Mucosa of rectum (tissue), 2 donors: ENCODE measurements at regions not wholly inside any gene's neighbourhood (a gene's known extent, or its start where the extent isn't known, plus 50 kb on each side); places are given as distances from the start of the nearest gene placed in this dataset.
"Not testable (repeated sequence)": the region's sequence is repeated elsewhere in the genome, so short reads cannot be mapped to it uniquely, and the experiment has no call there.

Experiments used
- H3K27ac ChIP-seq, 2 donors: one replicate each; pipeline ENCODE4 v1.7.0; 2013; ENCODE audit warnings: inconsistent platforms in 2 of 2, low read depth in 2 of 2, low read length in 2 of 2
- H3K27me3 ChIP-seq, 2 donors: one replicate each; pipeline ENCODE4 v1.7.0; 2013; ENCODE audit warnings: low read length in 2 of 2; ENCODE audit not compliant: control insufficient read depth in 2 of 2, insufficient read depth in 2 of 2
- H3K36me3 ChIP-seq, 2 donors: one replicate each; pipeline ENCODE4 v1.7.0; 2013; ENCODE audit warnings: low read length in 2 of 2; ENCODE audit not compliant: control insufficient read depth in 2 of 2, insufficient read depth in 2 of 2
- H3K4me1 ChIP-seq, 2 donors: one replicate each; pipeline ENCODE4 v1.7.0; 2013; ENCODE audit warnings: low read length in 2 of 2, mild to moderate bottlenecking in 1 of 2; ENCODE audit not compliant: control insufficient read depth in 2 of 2, insufficient read depth in 2 of 2
- H3K4me3 ChIP-seq, 2 donors: one replicate each; pipeline ENCODE4 v1.7.0; 2013; ENCODE audit warnings: low read length in 2 of 2
- H3K9ac ChIP-seq, 2 donors: one replicate each; pipeline ENCODE4 v1.7.0; 2013; ENCODE audit warnings: low read length in 2 of 2, low read depth in 1 of 2, mild to moderate bottlenecking in 1 of 2
- H3K9me3 ChIP-seq, 2 donors: one replicate each; pipeline ENCODE4 v1.7.0; 2013; ENCODE audit warnings: low read length in 2 of 2; ENCODE audit not compliant: control insufficient read depth in 2 of 2
- donor health status: healthy.
- donor health status: Normal muscosa, but diverticular disease.

DNA sequence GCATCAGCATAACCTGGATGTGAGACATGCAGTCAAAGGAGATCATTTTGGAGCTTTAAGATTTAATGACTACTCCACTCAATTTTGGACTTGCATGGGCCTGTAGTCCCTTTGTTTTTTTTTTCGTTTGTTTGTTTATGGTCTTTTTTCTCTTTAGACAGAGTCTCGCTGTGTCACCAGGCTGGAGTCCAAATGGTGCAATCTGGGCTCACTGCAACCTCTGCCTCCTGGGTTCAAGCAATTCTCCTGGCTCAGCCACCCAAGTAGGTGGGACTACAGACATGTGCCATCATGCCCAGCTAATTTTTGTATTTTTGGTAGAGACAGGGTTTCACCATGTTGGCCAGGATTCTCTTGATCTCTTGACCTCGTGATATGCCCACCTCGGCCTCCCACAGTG lies 673.8 kb downstream of the CDH9 start:
- not testable (repeated sequence) for H3K9ac ChIP-seq, H3K4me1 ChIP-seq, H3K27me3 ChIP-seq, H3K4me3 ChIP-seq, H3K27ac ChIP-seq, H3K36me3 ChIP-seq, H3K9me3 ChIP-seq

DNA sequence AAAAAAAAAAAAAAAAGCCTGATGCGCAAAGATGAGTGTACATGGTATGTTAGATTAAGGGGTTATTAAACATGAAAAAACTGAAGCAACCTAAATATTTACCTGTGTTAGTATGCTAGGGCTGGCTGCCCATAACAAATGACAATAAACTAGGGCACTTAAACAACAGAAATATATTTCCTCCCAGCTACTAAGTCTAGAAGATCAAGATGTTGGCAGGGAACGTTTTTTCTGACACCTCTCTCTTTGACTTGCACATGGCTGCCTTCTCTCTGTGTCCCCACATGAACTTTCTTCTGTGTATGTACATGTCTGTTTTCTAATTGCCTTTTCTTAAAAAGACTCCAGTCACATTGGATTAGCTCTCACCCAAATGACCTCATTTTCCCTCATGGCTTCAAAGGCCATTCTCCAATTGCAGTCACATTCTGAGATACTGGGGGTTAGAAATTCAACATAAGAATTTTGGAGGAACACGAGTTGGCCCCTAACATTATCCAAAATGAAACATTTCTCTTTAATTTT lies 694.5 kb downstream of the CDH9 start:
- Histone ChIP-seq H3K36me3 (no peaks in the 10 kb centered on the region), H3K4me3 (no peak overlapping the region), H3K27me3 (no peaks in the 10 kb centered on the region), H3K4me1 (no peaks in the 10 kb centered on the region), H3K9me3 (peaks cover 0 to 3% of the 10 kb centered on the region in 2 donors), H3K9ac (no peak overlapping the region), H3K27ac (no peak overlapping the region)

GRCh38 chr5:26339576-26339975 lies 698.8 kb downstream of the CDH9 start:
- no peaks in the 10 kb centered on the region for H3K27me3 ChIP-seq
- H3K36me3 ChIP-seq: no peaks in the 10 kb centered on the region
- H3K9me3 ChIP-seq: peaks cover 0 to 3% of the 10 kb centered on the region in 2 donors
- H3K9ac ChIP-seq: no peak overlapping the region
- H3K27ac ChIP-seq: no peak overlapping the region
- H3K4me1 ChIP-seq: no peaks in the 10 kb centered on the region
- H3K4me3 ChIP-seq: no peak overlapping the region

DNA sequence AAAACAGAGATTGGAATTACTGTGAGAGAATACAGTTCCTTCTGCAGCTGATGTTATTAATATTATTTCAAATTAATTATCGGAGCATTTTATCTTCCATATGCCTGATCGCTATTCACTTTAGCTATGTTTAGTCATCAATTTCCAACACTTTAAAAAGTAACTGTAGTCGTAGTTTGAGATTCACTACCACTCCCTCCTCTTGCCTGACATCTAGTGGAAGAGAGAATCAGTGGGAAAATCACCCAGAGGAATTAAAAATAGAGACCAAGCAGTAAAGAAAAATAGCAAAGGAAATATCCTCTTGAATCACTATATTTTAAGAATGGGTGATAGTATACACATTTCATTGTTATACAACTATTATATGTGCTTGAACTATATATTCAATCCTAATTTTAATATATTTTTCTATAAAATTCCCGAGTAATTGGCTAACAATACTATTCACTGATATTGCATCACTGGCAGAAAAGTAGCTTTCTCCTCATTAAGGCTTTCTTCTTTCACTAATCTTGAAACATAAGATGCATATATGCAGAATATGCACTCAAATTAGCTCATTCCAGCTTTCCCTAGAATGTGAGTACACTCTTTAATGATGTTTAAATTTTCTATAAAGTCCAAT lies 708.7 kb downstream of the CDH9 start:
- Histone ChIP-seq H3K27me3 (no peaks in the 10 kb centered on the region), H3K4me3 (no peak overlapping the region), H3K36me3 (no peaks in the 10 kb centered on the region), H3K27ac (no peak overlapping the region), H3K9me3 (peaks cover 0 to 3% of the 10 kb centered on the region in 2 donors), H3K9ac (no peak overlapping the region), H3K4me1 (no peaks in the 10 kb centered on the region)

- no peaks in the 10 kb centered on the region for H3K36me3 ChIP-seq
- no peaks in the 10 kb centered on the region for H3K9me3 ChIP-seq
- H3K9ac ChIP-seq: no peak overlapping the region
- no peak overlapping the region for H3K4me3 ChIP-seq
- H3K4me1 ChIP-seq: no peaks in the 10 kb centered on the region
- H3K27me3 ChIP-seq: no peaks in the 10 kb centered on the region
- no peak overlapping the region for H3K27ac ChIP-seq
Measured at GRCh38 chr5:26326153-26326759, 712.1 kb downstream of the CDH9 start.

DNA sequence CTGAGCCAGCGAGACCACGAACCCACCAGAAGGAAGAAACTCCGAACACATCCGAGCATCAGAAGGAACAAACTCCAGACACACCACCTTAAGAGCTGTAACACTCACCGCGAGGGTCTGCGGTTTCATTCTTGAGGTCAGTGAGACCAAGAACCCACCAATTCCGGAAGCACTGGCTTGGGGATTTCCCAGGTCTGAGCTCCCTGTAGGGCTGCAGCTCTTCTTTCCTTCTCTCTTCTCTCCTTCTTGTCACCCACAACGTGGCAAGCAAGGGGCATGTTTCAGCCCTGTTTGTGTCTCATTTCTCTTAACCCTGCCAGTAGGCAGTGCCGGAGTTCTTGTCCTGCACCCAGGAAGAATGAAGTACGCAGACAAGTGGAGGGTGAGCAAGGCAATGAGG lies 713.0 kb downstream of the CDH9 start:
- H3K27ac ChIP-seq, H3K4me1 ChIP-seq, H3K9me3 ChIP-seq, H3K27me3 ChIP-seq, H3K9ac ChIP-seq, H3K4me3 ChIP-seq, H3K36me3 ChIP-seq: not testable (repeated sequence)

- H3K9ac ChIP-seq, H3K4me3 ChIP-seq, H3K27me3 ChIP-seq, H3K9me3 ChIP-seq, H3K4me1 ChIP-seq, H3K27ac ChIP-seq, H3K36me3 ChIP-seq: not testable (repeated sequence)
Measured at GRCh38 chr5:26324273-26324895, 714.0 kb downstream of the CDH9 start.

- Histone ChIP-seq H3K4me1 (no peaks in the 10 kb centered on the region), H3K27me3 (no peaks in the 10 kb centered on the region), H3K9me3 (peaks cover 0 to 9% of the 10 kb centered on the region in 2 donors), H3K9ac (no peak overlapping the region), H3K36me3 (no peaks in the 10 kb centered on the region), H3K27ac (no peak overlapping the region), H3K4me3 (no peak overlapping the region)
Measured at GRCh38 chr5:26323794-26324193, 714.6 kb downstream of the CDH9 start.

GRCh38 chr5:26321278-26321677 lies 717.1 kb downstream of the CDH9 start:
- no peaks in the 10 kb centered on the region for H3K36me3 ChIP-seq
- no peaks in the 10 kb centered on the region for H3K4me1 ChIP-seq
- peaks cover 0 to 11% of the 10 kb centered on the region in 2 donors for H3K9me3 ChIP-seq

GRCh38 chr5:26310415-26310814 lies 728.0 kb downstream of the CDH9 start:
- Histone ChIP-seq H3K27me3 (no peaks in the 10 kb centered on the region), H3K9me3 (no peaks in the 10 kb centered on the region)

More at GRCh38 chr5:26321278-26321677, 717.1 kb downstream of the CDH9 start:
- no peak overlapping the region for H3K4me3 ChIP-seq
- H3K9ac ChIP-seq: no peak overlapping the region
- H3K27me3 ChIP-seq: no peaks in the 10 kb centered on the region
- no peak overlapping the region for H3K27ac ChIP-seq

More at GRCh38 chr5:26310415-26310814, 728.0 kb downstream of the CDH9 start:
- Histone ChIP-seq H3K36me3 (no peaks in the 10 kb centered on the region), H3K4me3 (no peak overlapping the region), H3K4me1 (no peaks in the 10 kb centered on the region), H3K27ac (no peak overlapping the region), H3K9ac (no peak overlapping the region)
